ENCODE measurements at regions not wholly inside any gene's neighbourhood (a gene's known extent, or its start where the extent isn't known, plus 50 kb on each side); places are given as distances from the start of the nearest gene placed in this dataset.

GRCh38 chr2:2906091-2906490 is 471.5 kb downstream of the EIPR1 start:
- Histone ChIP-seq H3K27me3 (replicated peaks in 1 of 4; ENCODE audit: control extremely low read depth in 1 of 4, control insufficient read depth in 3 of 4, insufficient read depth in 4 of 4, low read length in 3 of 4) (no peaks in the 10 kb centered on the region), H3K4me3 (ENCODE audit: control extremely low read depth in 1 of 5, extremely low read depth in 1 of 5, insufficient read depth in 1 of 5, low read depth in 2 of 5, low read length in 4 of 5) (no peak overlapping the region), H3K36me3 (replicated peaks in 1 of 2; ENCODE audit: control extremely low read depth in 1 of 2, control insufficient read depth in 1 of 2, extremely low read depth in 1 of 2, insufficient read depth in 2 of 2, low read length in 1 of 2) (no peaks in the 10 kb centered on the region), H3K9me3 (ENCODE audit: control extremely low read depth in 1 of 3, control insufficient read depth in 2 of 3, insufficient read depth in 1 of 3, low read length in 2 of 3) (no peaks in the 10 kb centered on the region), H3K4me2 (replicated peaks; ENCODE audit: low read depth, low read length, poor library complexity, severe bottlenecking) (no peak overlapping the region), H3K4me1 (ENCODE audit: control insufficient read depth in 2 of 2, insufficient read depth in 2 of 2, low read length in 2 of 2) (peaks cover 16 to 33% of the 10 kb centered on the region in 2 donors), H3K9ac (ENCODE audit: low read length) (no peak overlapping the region), H3K27ac (ENCODE audit: low read length in 2 of 2) (no peak overlapping the region), H2AFZ (ENCODE audit: insufficient read depth, low read depth, low read length, poor library complexity, severe bottlenecking) (no peak overlapping the region), H4K20me1 (ENCODE audit: control insufficient read depth, insufficient read depth, low read length, poor library complexity, severe bottlenecking) (no peaks in the 10 kb centered on the region), H3K79me2 (ENCODE audit: control insufficient read depth, insufficient read depth, low read length) (no peaks in the 10 kb centered on the region)
- POLR2A ChIA-PET = no interaction called here
- intact Hi-C loops (cut with micrococcal nuclease) = no loop called here
- CTCF ChIA-PET = no interaction called here
- no peak overlapping the region for H3K27ac Mint-ChIP-seq
- ATAC-seq (ENCODE audit: low read depth) (no peak), DNase-seq (no peak)
- no peaks in the 10 kb centered on the region for H3K9me3 Mint-ChIP-seq (ENCODE audit: insufficient read depth)
- WGBS (ENCODE audit: insufficient coverage) = 96% methylated on average over 5 of the region's 7 CpGs
- peaks cover 19% of the 10 kb centered on the region for H3K4me1 Mint-ChIP-seq
- H3K4me3 Mint-ChIP-seq = no peak overlapping the region
- H3K27me3 Mint-ChIP-seq = peaks cover 6% of the 10 kb centered on the region
- TF ChIP-seq CTCF (IDR thresholded peaks at IDR 0.05) = no peak
- no peak for TF ChIP-seq EZH2 (IDR thresholded peaks at IDR 0.05; ENCODE audit: borderline replicate concordance, insufficient read depth, low read depth, low read length, poor library complexity, severe bottlenecking)

GRCh38 chr2:2904721-2905350 is 472.8 kb downstream of the EIPR1 start:
- no peaks in the 10 kb centered on the region for H3K79me2 ChIP-seq (ENCODE audit: control insufficient read depth, insufficient read depth, low read length)
- no peak overlapping the region for H3K4me2 ChIP-seq (replicated peaks; ENCODE audit: low read depth, low read length, poor library complexity, severe bottlenecking)
- no peaks in the 10 kb centered on the region for H3K27me3 ChIP-seq (replicated peaks in 1 of 4; ENCODE audit: control extremely low read depth in 1 of 4, control insufficient read depth in 3 of 4, insufficient read depth in 4 of 4, low read length in 3 of 4)
- ChIA-PET POLR2A (no interaction called here), CTCF (no interaction called here)
- H3K9me3 ChIP-seq (ENCODE audit: control extremely low read depth in 1 of 3, control insufficient read depth in 2 of 3, insufficient read depth in 1 of 3, low read length in 2 of 3) = no peaks in the 10 kb centered on the region
- peaks cover 18 to 46% of the 10 kb centered on the region in 2 donors for H3K4me1 ChIP-seq (ENCODE audit: control insufficient read depth in 2 of 2, insufficient read depth in 2 of 2, low read length in 2 of 2)
- no peak for ATAC-seq (ENCODE audit: low read depth)
- no peak overlapping the region for H3K27ac Mint-ChIP-seq
- DNase-seq = no peak
- no peaks in the 10 kb centered on the region for H3K9me3 Mint-ChIP-seq (ENCODE audit: insufficient read depth)
- H3K27ac ChIP-seq (ENCODE audit: low read length in 2 of 2) = no peak overlapping the region
- no peak overlapping the region for H3K9ac ChIP-seq (ENCODE audit: low read length)
- H3K4me1 Mint-ChIP-seq = peaks cover 25% of the 10 kb centered on the region
- no peak overlapping the region for H3K4me3 Mint-ChIP-seq
- intact Hi-C loops (cut with micrococcal nuclease) = no loop called here
- H4K20me1 ChIP-seq (ENCODE audit: control insufficient read depth, insufficient read depth, low read length, poor library complexity, severe bottlenecking) = no peaks in the 10 kb centered on the region
- no peak overlapping the region for H3K4me3 ChIP-seq (ENCODE audit: control extremely low read depth in 1 of 5, extremely low read depth in 1 of 5, insufficient read depth in 1 of 5, low read depth in 2 of 5, low read length in 4 of 5)
- WGBS (ENCODE audit: insufficient coverage) = 89% methylated on average over 13 of the region's 16 CpGs
- TF ChIP-seq EZH2 (IDR thresholded peaks at IDR 0.05; ENCODE audit: borderline replicate concordance, insufficient read depth, low read depth, low read length, poor library complexity, severe bottlenecking) (no peak), CTCF (IDR thresholded peaks at IDR 0.05) (no peak)
- no peaks in the 10 kb centered on the region for H3K36me3 ChIP-seq (replicated peaks in 1 of 2; ENCODE audit: control extremely low read depth in 1 of 2, control insufficient read depth in 1 of 2, extremely low read depth in 1 of 2, insufficient read depth in 2 of 2, low read length in 1 of 2)
- H3K27me3 Mint-ChIP-seq = peaks cover 6% of the 10 kb centered on the region
- H2AFZ ChIP-seq (ENCODE audit: insufficient read depth, low read depth, low read length, poor library complexity, severe bottlenecking) = no peak overlapping the region
